Mesothelial cell of epicardium (in vitro differentiated cells): ENCODE measurements at regions not wholly inside any gene's neighbourhood (a gene's known extent, or its start where the extent isn't known, plus 50 kb on each side); places are given as distances from the start of the nearest gene placed in this dataset.

ENCODE experiments used
- DNase-seq, 2 experiments: peaks; one replicate each; pipeline ENCODE4 v3.0.0; 2021; ENCODE audit warnings: low spot score in 2 of 2; ENCODE audit not compliant: unreplicated experiment in 2 of 2
- H3K27ac Mint-ChIP-seq: 2 replicates; pipeline ENCODE4 v1.8.0; 2021; ENCODE audit warnings: mixed read lengths
- H3K27me3 Mint-ChIP-seq: 2 replicates; pipeline ENCODE4 v1.8.0; 2021; ENCODE audit warnings: low read depth, mixed read lengths
- H3K36me3 Mint-ChIP-seq: 2 replicates; pipeline ENCODE4 v1.8.0; 2021; ENCODE audit warnings: mixed read lengths
- H3K4me1 Mint-ChIP-seq: 2 replicates; pipeline ENCODE4 v1.8.0; 2021; ENCODE audit warnings: mixed read lengths
- H3K4me3 Mint-ChIP-seq: 2 replicates; pipeline ENCODE4 v1.8.0; 2021; ENCODE audit warnings: mild to moderate bottlenecking, moderate library complexity, mixed read lengths
- H3K9me3 Mint-ChIP-seq: 2 replicates; pipeline ENCODE4 v1.8.0; 2021; ENCODE audit warnings: mixed read lengths
- TF ChIP-seq, protein P1 (sequence below): fragments of 200-600 bp; sonication (generic); IDR thresholded peaks from one replicate; pipeline ENCODE4 v1.5.0; 2021; ENCODE audit warnings: antibody characterized with exemption; ENCODE audit not compliant: unreplicated experiment

DNA sequence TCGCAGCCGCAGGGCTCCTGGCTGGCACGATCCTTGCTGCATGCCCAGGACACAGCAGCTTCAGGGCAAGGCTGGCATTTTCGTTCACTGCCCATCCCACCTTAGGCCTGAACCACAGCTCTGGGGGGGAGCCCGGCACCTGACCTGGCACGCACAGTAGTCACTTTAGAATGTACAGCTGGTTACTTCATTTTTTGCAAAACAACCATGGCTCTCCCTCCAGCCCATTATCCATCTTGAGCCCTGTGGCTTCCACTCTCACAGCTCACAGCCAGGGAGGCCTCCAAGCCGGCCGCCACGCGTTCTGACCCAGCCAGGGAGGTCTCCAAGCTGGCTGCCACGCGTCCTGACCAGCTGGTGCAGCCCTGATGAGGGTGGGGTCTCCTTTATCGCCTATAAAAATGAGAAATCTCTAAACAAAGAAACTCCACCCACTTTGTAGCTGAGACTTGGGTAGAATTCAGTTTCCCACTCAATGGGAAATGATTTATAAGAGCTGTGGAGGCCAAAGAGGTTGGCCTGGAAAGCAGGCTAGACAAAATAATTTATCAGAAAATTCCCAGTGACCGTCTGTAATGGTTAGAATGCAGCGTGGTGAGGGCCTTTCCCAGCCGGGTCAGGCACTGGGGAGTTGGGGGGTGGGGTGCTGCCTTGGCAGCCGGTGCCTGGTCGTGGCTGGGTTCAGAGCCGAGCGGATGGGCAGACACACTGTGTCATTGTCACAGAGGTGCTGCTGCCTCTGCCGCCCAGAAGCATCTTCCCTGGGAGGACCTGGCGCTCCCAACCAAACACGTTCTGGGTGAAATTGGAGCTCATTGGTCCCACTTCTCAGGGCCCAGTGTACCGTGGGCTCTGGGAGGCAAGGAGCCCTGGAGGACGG, 54.6 kb upstream of the ACTRT2 start:
- TF ChIP-seq, protein P1, sequence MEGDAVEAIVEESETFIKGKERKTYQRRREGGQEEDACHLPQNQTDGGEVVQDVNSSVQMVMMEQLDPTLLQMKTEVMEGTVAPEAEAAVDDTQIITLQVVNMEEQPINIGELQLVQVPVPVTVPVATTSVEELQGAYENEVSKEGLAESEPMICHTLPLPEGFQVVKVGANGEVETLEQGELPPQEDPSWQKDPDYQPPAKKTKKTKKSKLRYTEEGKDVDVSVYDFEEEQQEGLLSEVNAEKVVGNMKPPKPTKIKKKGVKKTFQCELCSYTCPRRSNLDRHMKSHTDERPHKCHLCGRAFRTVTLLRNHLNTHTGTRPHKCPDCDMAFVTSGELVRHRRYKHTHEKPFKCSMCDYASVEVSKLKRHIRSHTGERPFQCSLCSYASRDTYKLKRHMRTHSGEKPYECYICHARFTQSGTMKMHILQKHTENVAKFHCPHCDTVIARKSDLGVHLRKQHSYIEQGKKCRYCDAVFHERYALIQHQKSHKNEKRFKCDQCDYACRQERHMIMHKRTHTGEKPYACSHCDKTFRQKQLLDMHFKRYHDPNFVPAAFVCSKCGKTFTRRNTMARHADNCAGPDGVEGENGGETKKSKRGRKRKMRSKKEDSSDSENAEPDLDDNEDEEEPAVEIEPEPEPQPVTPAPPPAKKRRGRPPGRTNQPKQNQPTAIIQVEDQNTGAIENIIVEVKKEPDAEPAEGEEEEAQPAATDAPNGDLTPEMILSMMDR, result no peak
- no peak overlapping the region for H3K27ac Mint-ChIP-seq
- peaks cover 21% of the 10 kb centered on the region for H3K9me3 Mint-ChIP-seq
- no peak for DNase-seq
- H3K36me3 Mint-ChIP-seq, result peaks cover 2% of the 10 kb centered on the region
- no peaks in the 10 kb centered on the region for H3K27me3 Mint-ChIP-seq
- no peak overlapping the region for H3K4me3 Mint-ChIP-seq
- H3K4me1 Mint-ChIP-seq, result no peaks in the 10 kb centered on the region

DNA sequence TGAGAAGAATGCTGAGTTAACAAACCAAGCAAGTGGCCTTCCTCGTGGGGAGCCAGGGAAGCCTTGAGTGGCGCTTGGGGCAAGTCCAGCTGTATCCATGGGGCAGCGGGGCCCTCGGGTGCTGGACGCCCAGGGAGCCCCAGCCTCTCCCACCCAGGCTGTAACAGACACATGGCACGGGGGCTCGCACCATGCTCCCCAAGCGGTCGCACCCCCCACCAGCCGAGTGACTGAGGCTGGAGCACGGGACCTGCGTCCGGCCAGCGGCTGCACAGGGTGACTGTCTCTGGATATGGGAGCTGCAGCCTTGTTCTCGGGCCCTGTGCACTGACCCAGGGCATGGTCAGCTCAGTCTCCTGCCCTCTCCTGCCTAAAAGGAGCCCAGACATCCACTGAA, 53.9 kb upstream of the ACTRT2 start:
- peaks cover 17% of the 10 kb centered on the region for H3K9me3 Mint-ChIP-seq
- no peak overlapping the region for H3K27ac Mint-ChIP-seq
- H3K27me3 Mint-ChIP-seq, result no peaks in the 10 kb centered on the region
- TF ChIP-seq, protein P1, result no peak
- H3K4me3 Mint-ChIP-seq, result no peak overlapping the region
- H3K4me1 Mint-ChIP-seq, result no peaks in the 10 kb centered on the region
- DNase-seq, result no peak
- peaks cover 2% of the 10 kb centered on the region for H3K36me3 Mint-ChIP-seq

DNA sequence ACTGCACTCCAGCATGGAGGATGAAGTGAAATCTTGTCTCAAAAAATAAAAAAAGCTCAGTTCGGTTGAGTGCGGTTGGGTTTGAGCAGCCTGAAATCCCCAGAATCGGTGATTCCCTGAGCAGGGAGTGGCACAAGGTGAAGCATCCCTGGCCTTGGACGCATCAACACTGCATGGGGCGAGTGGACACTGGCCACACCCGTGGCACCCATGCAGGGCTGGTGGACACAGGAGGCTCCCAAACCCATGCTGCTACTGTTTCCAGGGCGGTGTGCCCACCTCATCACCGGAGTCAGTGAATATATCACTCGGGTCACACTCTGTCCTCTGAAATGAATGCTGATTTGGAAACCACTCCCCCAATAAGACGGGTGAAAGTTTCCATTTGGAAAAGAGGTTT, 53.4 kb upstream of the ACTRT2 start:
- no peak overlapping the region for H3K4me3 Mint-ChIP-seq
- peaks cover 17% of the 10 kb centered on the region for H3K9me3 Mint-ChIP-seq
- H3K27me3 Mint-ChIP-seq, result no peaks in the 10 kb centered on the region
- no peak for DNase-seq
- no peak overlapping the region for H3K27ac Mint-ChIP-seq
- H3K4me1 Mint-ChIP-seq, result no peaks in the 10 kb centered on the region
- TF ChIP-seq, protein P1, result no peak
- peaks cover 3% of the 10 kb centered on the region for H3K36me3 Mint-ChIP-seq

DNA sequence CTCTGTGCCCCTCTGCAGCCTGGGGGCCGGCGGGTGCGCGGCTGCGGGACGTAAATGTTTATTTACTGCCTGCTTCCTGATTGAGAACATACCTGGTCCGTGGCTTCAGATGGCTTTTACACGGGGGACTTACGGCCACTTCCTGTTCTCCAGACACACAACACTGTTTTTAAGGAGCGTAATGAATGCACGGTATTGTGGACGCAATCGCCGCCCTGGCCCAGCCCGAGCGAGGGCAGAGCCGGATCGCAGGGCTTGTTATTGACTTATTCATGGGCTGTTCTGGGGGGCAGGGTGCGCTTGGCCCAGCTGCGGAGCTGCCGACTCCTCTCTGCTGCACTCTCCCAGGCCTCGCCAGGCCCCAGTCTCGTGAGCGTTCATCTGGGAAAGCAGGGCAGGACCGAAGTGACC, 52.8 kb upstream of the ACTRT2 start:
- H3K4me1 Mint-ChIP-seq, result no peaks in the 10 kb centered on the region
- no peaks in the 10 kb centered on the region for H3K27me3 Mint-ChIP-seq
- TF ChIP-seq, protein P1, result no peak
- peaks cover 11% of the 10 kb centered on the region for H3K9me3 Mint-ChIP-seq
- H3K27ac Mint-ChIP-seq, result no peak overlapping the region
- H3K4me3 Mint-ChIP-seq, result no peak overlapping the region
- DNase-seq, result no peak
- H3K36me3 Mint-ChIP-seq, result peaks cover 3% of the 10 kb centered on the region

DNA sequence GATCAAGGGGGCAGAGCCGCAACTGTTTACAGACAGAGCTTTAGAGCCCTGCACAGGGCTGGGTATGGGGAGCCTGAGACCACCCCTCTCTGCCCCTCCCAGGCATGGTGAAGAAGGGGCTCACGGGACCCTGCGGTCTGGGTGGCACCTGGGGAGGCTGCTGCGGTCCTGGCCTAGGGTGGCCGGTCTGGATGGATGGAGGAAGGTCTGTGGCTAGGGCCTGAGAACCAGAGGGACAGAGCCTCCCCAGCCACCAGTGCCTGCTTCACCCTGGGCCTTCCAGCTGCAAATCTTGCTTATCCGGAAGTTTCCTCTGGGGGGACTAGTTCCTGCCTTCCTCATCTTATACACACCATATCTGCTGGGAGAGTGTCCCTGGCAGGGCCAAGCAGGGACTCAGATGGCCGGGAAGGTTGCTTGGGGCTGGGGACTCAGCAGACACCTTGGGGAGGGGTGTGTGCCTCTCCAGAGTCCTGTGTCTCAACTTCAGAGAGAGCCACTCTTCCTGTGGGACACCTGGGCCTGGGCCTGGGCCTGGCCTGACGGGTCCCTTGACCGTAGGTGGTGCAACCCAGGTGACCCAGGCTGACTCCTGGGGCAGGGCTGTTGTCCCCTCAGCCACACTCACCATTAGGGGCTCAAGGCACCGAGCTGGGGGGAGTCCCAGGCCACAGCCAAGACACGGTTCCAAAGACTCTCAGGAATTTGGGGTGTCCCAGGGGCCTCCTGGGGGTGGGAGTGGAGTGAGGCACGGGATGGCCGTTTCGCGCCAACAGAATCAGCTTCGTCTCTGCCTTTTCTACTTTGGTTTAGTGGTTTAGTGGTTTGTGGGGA, 52.0 kb upstream of the ACTRT2 start:
- Mint-ChIP-seq H3K27ac (no peak overlapping the region), H3K4me1 (no peaks in the 10 kb centered on the region)

More for the DNA sequence above, 52.0 kb upstream of the ACTRT2 start:
- no peak for DNase-seq
- Mint-ChIP-seq H3K9me3 (peaks cover 7% of the 10 kb centered on the region), H3K27me3 (no peaks in the 10 kb centered on the region), H3K36me3 (peaks cover 3% of the 10 kb centered on the region), H3K4me3 (no peak overlapping the region)
- TF ChIP-seq, protein P1, result no peak
